AG04450 (cell line): ENCODE measurements at regions not wholly inside any gene's neighbourhood (a gene's known extent, or its start where the extent isn't known, plus 50 kb on each side); places are given as distances from the start of the nearest gene placed in this dataset.

Experiments
- CTCF ChIA-PET: fragments of 300-600, 350-600 bp; formaldehyde crosslinking; extraction: SDS; loops from one replicate; lab custom pipeline; 2022; ENCODE audit warnings: antibody characterized with exemption, inconsistent platforms; lab: Charles Lee
- POLR2A ChIA-PET: fragments of 350-600 bp; formaldehyde crosslinking; extraction: SDS; loops from one replicate; lab custom pipeline; 2021; ENCODE audit warnings: antibody characterized with exemption, inconsistent platforms; lab: Yijun Ruan, JAX
- DNase-seq: peaks from one replicate; pipeline ENCODE4 v3.0.0-alpha.2; 2011; ENCODE audit warnings: low read depth, low spot score
- H3K27ac ChIP-seq: one replicate; pipeline ENCODE4 v1.5.1; 2012; ENCODE audit warnings: low read depth, low read length, control low read depth
- H3K27me3 ChIP-seq: one replicate; pipeline ENCODE4 v1.6.0; 2012; ENCODE audit warnings: low read length; ENCODE audit not compliant: control insufficient read depth, insufficient read depth
- H3K4me3 ChIP-seq: 2 replicates; pipeline ENCODE4 v1.5.1; 2011; ENCODE audit warnings: mild to moderate bottlenecking, low read depth, low read length, control low read depth
- H3K9me3 ChIP-seq: 2 replicates; pipeline ENCODE4 v1.5.1; 2012; ENCODE audit warnings: low read length; ENCODE audit not compliant: control insufficient read depth, insufficient read depth
- CTCF ChIP-seq: IDR thresholded peaks from 2 replicates; pipeline ENCODE4 v1.5.1; 2011; ENCODE audit warnings: low read depth, low read length, control low read depth, inconsistent platforms

DNA sequence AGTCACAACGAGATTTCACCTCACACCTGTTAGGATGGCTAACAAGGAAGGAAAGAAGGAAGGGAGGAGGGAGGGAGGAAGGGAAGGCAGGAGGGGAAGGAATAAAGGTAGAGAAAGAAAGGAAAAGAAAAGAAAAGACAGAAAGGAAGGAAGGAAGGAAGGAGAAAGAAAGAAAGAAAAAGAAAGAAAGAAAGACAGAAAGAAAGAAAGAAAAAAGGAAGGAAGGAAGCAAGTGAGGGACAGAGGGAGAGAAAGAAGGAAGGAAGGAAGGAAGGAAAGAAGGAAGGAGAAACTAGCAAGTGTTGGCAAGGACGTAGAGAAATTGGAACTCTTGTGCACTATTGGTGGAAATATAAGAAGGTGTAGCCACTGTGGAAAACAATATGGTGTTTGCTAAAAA, 52.2 kb downstream of the CCDC185 start:
- ChIA-PET CTCF (no interaction called here), POLR2A (no interaction called here)
- peaks cover 3% of the 10 kb centered on the region for H3K9me3 ChIP-seq
- no peak for DNase-seq
- no peak for TF ChIP-seq CTCF
- H3K27me3 ChIP-seq, result peaks cover 6% of the 10 kb centered on the region
- no peak overlapping the region for H3K27ac ChIP-seq
- no peak overlapping the region for H3K4me3 ChIP-seq

DNA sequence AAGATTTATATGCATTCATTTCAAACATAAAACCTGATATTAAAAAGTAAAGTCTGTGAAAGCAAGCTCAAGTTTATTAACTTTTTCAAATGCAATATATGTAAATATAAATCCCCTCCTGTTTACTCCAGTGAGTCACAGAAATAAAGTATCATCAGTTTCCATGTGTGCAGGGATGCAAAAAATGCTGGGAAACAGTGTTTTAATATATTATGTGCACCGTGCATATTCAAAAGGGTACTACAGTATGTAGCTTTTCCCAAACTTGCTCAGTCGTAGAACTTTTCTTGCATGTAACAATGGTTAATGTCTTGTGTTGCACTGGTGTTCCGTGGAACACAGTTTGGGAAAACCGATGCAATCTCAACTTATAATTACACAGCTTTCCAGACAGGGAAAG, 60.7 kb downstream of the CCDC185 start:
- ChIA-PET CTCF (no interaction called here), POLR2A (no interaction called here)
- Histone ChIP-seq H3K4me3 (no peak overlapping the region), H3K27ac (no peak overlapping the region), H3K9me3 (no peaks in the 10 kb centered on the region), H3K27me3 (peaks cover 16% of the 10 kb centered on the region)
- no peak for DNase-seq
- no peak for TF ChIP-seq CTCF

DNA sequence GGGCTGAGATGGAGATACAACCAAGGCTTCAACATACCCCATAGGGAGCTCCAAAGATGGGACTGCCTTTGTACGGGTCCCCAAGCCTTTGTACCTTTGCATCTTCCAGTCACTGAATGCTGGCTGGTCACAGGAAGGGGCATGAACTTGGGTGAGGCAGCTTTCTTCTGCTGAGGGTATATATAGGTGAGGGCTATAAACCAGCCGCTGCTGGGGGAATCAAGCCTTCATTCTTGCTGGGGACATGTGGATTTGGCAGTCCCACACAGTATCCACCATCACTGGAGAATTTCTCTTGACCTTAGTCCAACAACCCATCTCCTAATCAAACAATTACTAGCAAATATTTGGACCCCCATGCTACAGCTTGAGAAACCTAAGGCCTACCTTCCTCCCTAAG, 61.7 kb downstream of the CCDC185 start:
- ChIA-PET POLR2A (no interaction called here), CTCF (no interaction called here)
- DNase-seq, result no peak
- no peak for TF ChIP-seq CTCF
- H3K4me3 ChIP-seq, result no peak overlapping the region
- no peak overlapping the region for H3K27ac ChIP-seq
- no peaks in the 10 kb centered on the region for H3K9me3 ChIP-seq
- peaks cover 16% of the 10 kb centered on the region for H3K27me3 ChIP-seq

GRCh38 chr1:223455470-223455869, 62.3 kb downstream of the CCDC185 start:
- POLR2A ChIA-PET, result no interaction called here
- CTCF ChIA-PET, result no interaction called here

GRCh38 chr1:223456747-223457146, 63.5 kb downstream of the CCDC185 start:
- no peak for DNase-seq
- no peaks in the 10 kb centered on the region for H3K9me3 ChIP-seq
- no peak overlapping the region for H3K27ac ChIP-seq
- peaks cover 28% of the 10 kb centered on the region for H3K27me3 ChIP-seq
- no peak overlapping the region for H3K4me3 ChIP-seq
- CTCF ChIA-PET, result no interaction called here
- TF ChIP-seq CTCF, result no peak
- POLR2A ChIA-PET, result no interaction called here

More at GRCh38 chr1:223455470-223455869, 62.3 kb downstream of the CCDC185 start:
- no peaks in the 10 kb centered on the region for H3K9me3 ChIP-seq
- TF ChIP-seq CTCF, result no peak
- no peak overlapping the region for H3K4me3 ChIP-seq
- no peak for DNase-seq
- peaks cover 17% of the 10 kb centered on the region for H3K27me3 ChIP-seq
- H3K27ac ChIP-seq, result no peak overlapping the region
